ENCODE measurements at regions not wholly inside any gene's neighbourhood (a gene's known extent, or its start where the extent isn't known, plus 50 kb on each side); places are given as distances from the start of the nearest gene placed in this dataset.

DNA sequence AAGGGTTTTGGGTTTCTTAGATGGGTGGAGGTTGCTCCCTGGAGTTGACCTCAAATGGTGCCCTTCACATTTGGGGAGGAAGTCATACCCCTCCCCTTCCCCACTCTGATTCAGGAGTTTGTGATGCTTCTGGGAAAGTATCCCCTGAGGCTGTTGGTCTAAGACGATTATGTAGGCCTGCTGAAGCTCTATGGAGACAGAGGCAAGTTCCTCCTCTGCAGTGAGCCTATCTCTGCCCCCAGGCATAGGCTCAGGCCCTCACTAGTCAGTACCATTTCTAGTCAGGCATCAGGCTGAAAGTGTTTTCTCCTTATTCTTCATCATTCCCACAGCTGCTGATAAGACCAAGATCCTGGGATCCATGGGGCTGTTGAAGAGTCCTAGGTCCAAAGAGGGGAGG, 271.6 kb upstream of the NUDT12 start:
- no TSS peak for BruUV-seq (replicated peaks)
- no peak overlapping the region for H3K4ac ChIP-seq (ENCODE audit: low read depth, low read length)
- no peak overlapping the region for H3K9ac ChIP-seq (ENCODE audit: low read depth, low read length)
- no peaks in the 10 kb centered on the region for H3K27me3 ChIP-seq (ENCODE audit: control insufficient read depth, insufficient read depth, low read length)
- H2AK9ac ChIP-seq (replicated peaks; ENCODE audit: low read depth, low read length, poor library complexity): no peak overlapping the region
- H3K79me1 ChIP-seq (ENCODE audit: low read depth in 1 of 2, low read length in 2 of 2): no peaks in the 10 kb centered on the region
- no peak overlapping the region for H4K91ac ChIP-seq (ENCODE audit: insufficient read depth, low read depth, low read length)
- H3K4me3 ChIP-seq (ENCODE audit: insufficient read depth, low read depth, low read length): no peak overlapping the region
- CTCF ChIA-PET: no interaction called here
- H3K56ac ChIP-seq (ENCODE audit: extremely low read depth, insufficient read depth, low read length): no peak overlapping the region
- in situ Hi-C loops (cut with MboI; ENCODE audit: low sequenced_read_pairs): no loop called here
- H4K8ac ChIP-seq (ENCODE audit: low read depth in 2 of 2, low read length in 2 of 2): no peak overlapping the region
- no peak overlapping the region for H3K4me2 ChIP-seq (ENCODE audit: low read depth, low read length)
- H4K20me1 ChIP-seq (ENCODE audit: insufficient read depth, low read length): no peaks in the 10 kb centered on the region
- H3K23ac ChIP-seq (ENCODE audit: low read depth, low read length): no peak overlapping the region
- H3K9me1 ChIP-seq (ENCODE audit: insufficient read depth, low read length): no peaks in the 10 kb centered on the region
- no peak overlapping the region for H2BK120ac ChIP-seq (ENCODE audit: low read depth, low read length)
- H2BK20ac ChIP-seq (ENCODE audit: low read depth, low read length): no peak overlapping the region
- no peak overlapping the region for H2BK5ac ChIP-seq (ENCODE audit: low read depth, low read length, poor library complexity, severe bottlenecking)
- no peak overlapping the region for H2AK5ac ChIP-seq (ENCODE audit: low read depth, low read length)
- H3K27ac ChIP-seq (ENCODE audit: insufficient read depth, low read length): no peak overlapping the region
- H2BK15ac ChIP-seq (ENCODE audit: low read depth, low read length): no peak overlapping the region
- WGBS, 2 experiments (ENCODE audit: extremely low coverage in 2 of 2, insufficient read length in 1 of 2): no CpG with 5 or more reads among the region's 1 CpG
- H3K4me1 ChIP-seq (ENCODE audit: control insufficient read depth, insufficient read depth, low read length): no peaks in the 10 kb centered on the region
- dilution Hi-C loops (cut with HindIII; ENCODE audit: low sequenced_read_pairs, unreplicated experiment): no loop called here
- DNase-seq: no peak
- H3K9me3 ChIP-seq (ENCODE audit: control insufficient read depth, insufficient read depth, low read length): no peaks in the 10 kb centered on the region
- intact Hi-C loops (cut with micrococcal nuclease): no loop called here
- no peak overlapping the region for H3K14ac ChIP-seq (replicated peaks; ENCODE audit: low read depth, low read length)
- no peak overlapping the region for H3K18ac ChIP-seq (ENCODE audit: low read depth, low read length)
- no peak overlapping the region for H4K5ac ChIP-seq (ENCODE audit: low read depth, low read length)
- no peak for ATAC-seq (ENCODE audit: low read depth)
- no peaks in the 10 kb centered on the region for H3K36me3 ChIP-seq (ENCODE audit: control insufficient read depth, insufficient read depth, low read length)
- POLR2A ChIA-PET (ENCODE audit: unreplicated experiment): no interaction called here
- no peak overlapping the region for H2AFZ ChIP-seq (replicated peaks; ENCODE audit: low read length, poor library complexity)
- no peak for TF ChIP-seq MXI1 (IDR thresholded peaks at IDR 0.05; ENCODE audit: borderline replicate concordance, low read depth, low read length)
- no peak for TF ChIP-seq FOS (IDR thresholded peaks at IDR 0.05; ENCODE audit: low read depth, low read length)
- TF ChIP-seq POLR2A (IDR thresholded peaks at IDR 0.05; ENCODE audit: low read depth, low read length): no peak
- TF ChIP-seq, protein P1, sequence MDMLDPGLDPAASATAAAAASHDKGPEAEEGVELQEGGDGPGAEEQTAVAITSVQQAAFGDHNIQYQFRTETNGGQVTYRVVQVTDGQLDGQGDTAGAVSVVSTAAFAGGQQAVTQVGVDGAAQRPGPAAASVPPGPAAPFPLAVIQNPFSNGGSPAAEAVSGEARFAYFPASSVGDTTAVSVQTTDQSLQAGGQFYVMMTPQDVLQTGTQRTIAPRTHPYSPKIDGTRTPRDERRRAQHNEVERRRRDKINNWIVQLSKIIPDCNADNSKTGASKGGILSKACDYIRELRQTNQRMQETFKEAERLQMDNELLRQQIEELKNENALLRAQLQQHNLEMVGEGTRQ (IDR thresholded peaks at IDR 0.05; ENCODE audit: low read depth, low read length): no peak
- no peak for TF ChIP-seq MAZ (IDR thresholded peaks at IDR 0.05; ENCODE audit: borderline replicate concordance, low read depth, low read length)
- no peak for TF ChIP-seq RFX5 (IDR thresholded peaks at IDR 0.05; ENCODE audit: low read depth, low read length)
- TF ChIP-seq RCOR1 (IDR thresholded peaks at IDR 0.05; ENCODE audit: insufficient replicate concordance, low read length): no peak
- TF ChIP-seq SMC3 (IDR thresholded peaks at IDR 0.05; ENCODE audit: low read depth, low read length): no peak
- no peak for TF ChIP-seq BHLHE40 (IDR thresholded peaks at IDR 0.05; ENCODE audit: low read depth, low read length)
- no peak for TF ChIP-seq CEBPB (IDR thresholded peaks at IDR 0.05; ENCODE audit: low read depth, low read length)
- TF ChIP-seq, protein P2, sequence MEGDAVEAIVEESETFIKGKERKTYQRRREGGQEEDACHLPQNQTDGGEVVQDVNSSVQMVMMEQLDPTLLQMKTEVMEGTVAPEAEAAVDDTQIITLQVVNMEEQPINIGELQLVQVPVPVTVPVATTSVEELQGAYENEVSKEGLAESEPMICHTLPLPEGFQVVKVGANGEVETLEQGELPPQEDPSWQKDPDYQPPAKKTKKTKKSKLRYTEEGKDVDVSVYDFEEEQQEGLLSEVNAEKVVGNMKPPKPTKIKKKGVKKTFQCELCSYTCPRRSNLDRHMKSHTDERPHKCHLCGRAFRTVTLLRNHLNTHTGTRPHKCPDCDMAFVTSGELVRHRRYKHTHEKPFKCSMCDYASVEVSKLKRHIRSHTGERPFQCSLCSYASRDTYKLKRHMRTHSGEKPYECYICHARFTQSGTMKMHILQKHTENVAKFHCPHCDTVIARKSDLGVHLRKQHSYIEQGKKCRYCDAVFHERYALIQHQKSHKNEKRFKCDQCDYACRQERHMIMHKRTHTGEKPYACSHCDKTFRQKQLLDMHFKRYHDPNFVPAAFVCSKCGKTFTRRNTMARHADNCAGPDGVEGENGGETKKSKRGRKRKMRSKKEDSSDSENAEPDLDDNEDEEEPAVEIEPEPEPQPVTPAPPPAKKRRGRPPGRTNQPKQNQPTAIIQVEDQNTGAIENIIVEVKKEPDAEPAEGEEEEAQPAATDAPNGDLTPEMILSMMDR (conservative IDR thresholded peaks at IDR 0.05; ENCODE audit: low read depth, low read length): no peak
- TF ChIP-seq RAD21 (IDR thresholded peaks at IDR 0.05; ENCODE audit: low read length): no peak
- TF ChIP-seq, protein P3, sequence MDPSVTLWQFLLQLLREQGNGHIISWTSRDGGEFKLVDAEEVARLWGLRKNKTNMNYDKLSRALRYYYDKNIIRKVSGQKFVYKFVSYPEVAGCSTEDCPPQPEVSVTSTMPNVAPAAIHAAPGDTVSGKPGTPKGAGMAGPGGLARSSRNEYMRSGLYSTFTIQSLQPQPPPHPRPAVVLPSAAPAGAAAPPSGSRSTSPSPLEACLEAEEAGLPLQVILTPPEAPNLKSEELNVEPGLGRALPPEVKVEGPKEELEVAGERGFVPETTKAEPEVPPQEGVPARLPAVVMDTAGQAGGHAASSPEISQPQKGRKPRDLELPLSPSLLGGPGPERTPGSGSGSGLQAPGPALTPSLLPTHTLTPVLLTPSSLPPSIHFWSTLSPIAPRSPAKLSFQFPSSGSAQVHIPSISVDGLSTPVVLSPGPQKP (IDR thresholded peaks at IDR 0.05; ENCODE audit: borderline replicate concordance, low read depth, low read length): no peak
- TF ChIP-seq NFE2L2 (IDR thresholded peaks at IDR 0.05; ENCODE audit: low read depth, low read length): no peak
- no peak for TF ChIP-seq CHD1 (IDR thresholded peaks at IDR 0.05; ENCODE audit: low read depth, low read length)
- TF ChIP-seq MAFK (IDR thresholded peaks at IDR 0.05; ENCODE audit: low read depth, low read length): no peak

All from IMR-90 (cell line).